PC-9 (cell line): ENCODE measurements at regions not wholly inside any gene's neighbourhood (a gene's known extent, or its start where the extent isn't known, plus 50 kb on each side); places are given as distances from the start of the nearest gene placed in this dataset.

Experiments used
- BruUV-seq: library from RNA; stranded (reverse); fragments of 400-500 nt; replicated peaks from 2 replicates; lab custom pipeline; 2021; lab: Mats Ljungman, UMichigan
- CTCF ChIA-PET: fragments of 300-600 bp; sonication (Branson Sonifier 250); formaldehyde crosslinking; loops from one replicate; lab custom pipeline; 2022; ENCODE audit warnings: antibody characterized with exemption; lab: Charles Lee
- POLR2A ChIA-PET: fragments of 300-600 bp; sonication (Branson Sonifier 250); formaldehyde crosslinking; loops from one replicate; lab custom pipeline; 2022; ENCODE audit warnings: antibody characterized with exemption; ENCODE audit not compliant: unreplicated experiment; lab: Charles Lee
- DNase-seq, 2 experiments: peaks; one replicate each; pipeline versions ENCODE4 v3.0.0 to v3.0.0-alpha.2; 2015 to 2022; ENCODE audit warnings: mixed read lengths in 1 of 2
- H2AFZ ChIP-seq: fragments of 200-600 bp; sonication (generic); 2 replicates; pipeline ENCODE4 v1.8.1; 2017; ENCODE audit warnings: antibody characterized with exemption
- H3F3A ChIP-seq: fragments of 200-600 bp; sonication (generic); 2 replicates; pipeline ENCODE4 v1.8.1; 2017; ENCODE audit warnings: antibody characterized with exemption, mild to moderate bottlenecking, low read depth; ENCODE audit not compliant: insufficient read depth
- H3K27ac ChIP-seq: fragments of 200-600 bp; sonication (generic); 2 replicates; pipeline ENCODE4 v1.6.1; 2016; ENCODE audit warnings: mixed run types
- H3K27me3 ChIP-seq: fragments of 200-600 bp; sonication (generic); 2 replicates; pipeline ENCODE4 v1.6.1; 2016; ENCODE audit warnings: low read depth, mixed run types; ENCODE audit not compliant: insufficient read depth
- H3K36me3 ChIP-seq: fragments of 200-600 bp; sonication (generic); 2 replicates; pipeline ENCODE4 v1.6.1; 2016; ENCODE audit warnings: low read depth, mixed run types
- H3K4me1 ChIP-seq: fragments of 200-600 bp; sonication (generic); replicated peaks from 2 replicates; pipeline ENCODE4 v1.6.1; 2016; ENCODE audit warnings: mixed run types; ENCODE audit not compliant: insufficient read depth
- H3K4me2 ChIP-seq: fragments of 200-600 bp; sonication (generic); 2 replicates; pipeline ENCODE4 v1.6.1; 2017; ENCODE audit warnings: mixed run types
- H3K4me3 ChIP-seq: fragments of 200-600 bp; sonication (generic); 2 replicates; pipeline ENCODE4 v1.6.1; 2016; ENCODE audit warnings: mixed run types
- H3K79me2 ChIP-seq: fragments of 200-600 bp; sonication (generic); 2 replicates; pipeline ENCODE4 v1.6.1; 2017; ENCODE audit warnings: low read depth, mixed run types
- H3K9me2 ChIP-seq: fragments of 200-600 bp; sonication (generic); 2 replicates; pipeline ENCODE4 v1.8.1; 2017; ENCODE audit warnings: mild to moderate bottlenecking; ENCODE audit not compliant: insufficient read depth
- H3K9me3 ChIP-seq: fragments of 200-600 bp; sonication (generic); 2 replicates; pipeline ENCODE4 v1.8.1; 2016; ENCODE audit warnings: low read depth; ENCODE audit not compliant: insufficient read depth
- H4K20me1 ChIP-seq: fragments of 200-600 bp; sonication (generic); 2 replicates; pipeline ENCODE4 v1.8.1; 2017; ENCODE audit not compliant: insufficient read depth
- EZH2 ChIP-seq: fragments of 200-600 bp; sonication (generic); IDR thresholded peaks from 2 replicates; pipeline ENCODE4 v1.8.0; 2017; ENCODE audit warnings: antibody characterized with exemption, low read depth
- intact Hi-C: fragments of 100-400 bp; cut with micrococcal nuclease; formaldehyde crosslinking; loops from one replicate; pipeline ENCODE4 v1.10.0; 2022; ENCODE audit not compliant: unreplicated experiment
- TF ChIP-seq, protein P1 (sequence below): fragments of 200-600 bp; sonication (generic); conservative IDR thresholded peaks from 2 replicates; pipeline ENCODE4 v1.6.1; 2017; ENCODE audit warnings: mixed run types, antibody characterized with exemption, mild to moderate bottlenecking, moderate library complexity

DNA sequence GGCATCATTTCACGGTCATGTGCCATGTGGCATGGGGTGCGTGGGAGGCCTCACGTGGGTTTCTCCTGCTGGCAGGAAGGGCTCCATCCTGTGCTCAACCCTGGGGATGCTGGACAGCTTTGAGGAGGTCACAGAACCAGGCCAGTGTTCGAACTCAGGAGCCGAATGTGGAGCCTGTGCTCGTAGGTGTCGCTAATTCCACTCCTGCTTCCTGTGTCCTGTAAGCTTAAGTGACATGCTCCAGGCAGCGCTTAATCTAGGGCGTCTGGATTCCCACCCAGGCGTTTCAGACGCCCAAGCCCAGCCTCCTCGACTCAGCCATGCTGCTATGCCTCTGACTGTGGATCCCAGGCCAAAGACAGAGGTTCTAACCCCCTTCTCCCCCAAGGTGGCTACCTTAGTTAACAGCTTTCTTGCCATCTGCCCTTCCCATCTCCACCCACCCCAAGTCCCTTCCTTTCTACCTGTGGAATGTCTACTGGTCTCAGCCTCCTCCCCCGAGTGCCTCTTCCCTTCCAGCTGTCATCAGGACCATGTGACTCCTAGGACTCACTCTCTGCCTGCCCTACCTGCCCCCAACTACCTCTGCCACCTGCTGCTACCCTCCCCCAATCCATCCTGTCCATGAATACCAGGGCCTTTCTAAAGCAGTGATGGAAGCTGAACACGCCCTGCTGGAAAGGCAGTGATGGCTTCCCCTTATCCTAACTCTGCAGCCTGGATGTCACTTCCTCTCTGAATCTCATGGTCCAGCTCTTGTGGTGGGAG is 255.1 kb downstream of the CDH26 start:
- H4K20me1 ChIP-seq = no peaks in the 10 kb centered on the region
- BruUV-seq = no TSS peak
- CTCF ChIA-PET = no interaction called here
- DNase-seq = no peak
- H3F3A ChIP-seq = no peaks in the 10 kb centered on the region
- TF ChIP-seq, protein P1, sequence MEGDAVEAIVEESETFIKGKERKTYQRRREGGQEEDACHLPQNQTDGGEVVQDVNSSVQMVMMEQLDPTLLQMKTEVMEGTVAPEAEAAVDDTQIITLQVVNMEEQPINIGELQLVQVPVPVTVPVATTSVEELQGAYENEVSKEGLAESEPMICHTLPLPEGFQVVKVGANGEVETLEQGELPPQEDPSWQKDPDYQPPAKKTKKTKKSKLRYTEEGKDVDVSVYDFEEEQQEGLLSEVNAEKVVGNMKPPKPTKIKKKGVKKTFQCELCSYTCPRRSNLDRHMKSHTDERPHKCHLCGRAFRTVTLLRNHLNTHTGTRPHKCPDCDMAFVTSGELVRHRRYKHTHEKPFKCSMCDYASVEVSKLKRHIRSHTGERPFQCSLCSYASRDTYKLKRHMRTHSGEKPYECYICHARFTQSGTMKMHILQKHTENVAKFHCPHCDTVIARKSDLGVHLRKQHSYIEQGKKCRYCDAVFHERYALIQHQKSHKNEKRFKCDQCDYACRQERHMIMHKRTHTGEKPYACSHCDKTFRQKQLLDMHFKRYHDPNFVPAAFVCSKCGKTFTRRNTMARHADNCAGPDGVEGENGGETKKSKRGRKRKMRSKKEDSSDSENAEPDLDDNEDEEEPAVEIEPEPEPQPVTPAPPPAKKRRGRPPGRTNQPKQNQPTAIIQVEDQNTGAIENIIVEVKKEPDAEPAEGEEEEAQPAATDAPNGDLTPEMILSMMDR = no peak
- no peak for TF ChIP-seq EZH2
- no peak overlapping the region for H3K27ac ChIP-seq
- H3K4me1 ChIP-seq = no peaks in the 10 kb centered on the region
- no peak overlapping the region for H3K4me2 ChIP-seq
- no peaks in the 10 kb centered on the region for H3K9me3 ChIP-seq
- H3K27me3 ChIP-seq = peaks cover 84% of the 10 kb centered on the region
- intact Hi-C loops = no loop called here
- H3K79me2 ChIP-seq = no peaks in the 10 kb centered on the region
- H3K9me2 ChIP-seq = no peaks in the 10 kb centered on the region
- no peak overlapping the region for H3K4me3 ChIP-seq
- POLR2A ChIA-PET = no interaction called here
- no peak overlapping the region for H2AFZ ChIP-seq
- H3K36me3 ChIP-seq = no peaks in the 10 kb centered on the region

DNA sequence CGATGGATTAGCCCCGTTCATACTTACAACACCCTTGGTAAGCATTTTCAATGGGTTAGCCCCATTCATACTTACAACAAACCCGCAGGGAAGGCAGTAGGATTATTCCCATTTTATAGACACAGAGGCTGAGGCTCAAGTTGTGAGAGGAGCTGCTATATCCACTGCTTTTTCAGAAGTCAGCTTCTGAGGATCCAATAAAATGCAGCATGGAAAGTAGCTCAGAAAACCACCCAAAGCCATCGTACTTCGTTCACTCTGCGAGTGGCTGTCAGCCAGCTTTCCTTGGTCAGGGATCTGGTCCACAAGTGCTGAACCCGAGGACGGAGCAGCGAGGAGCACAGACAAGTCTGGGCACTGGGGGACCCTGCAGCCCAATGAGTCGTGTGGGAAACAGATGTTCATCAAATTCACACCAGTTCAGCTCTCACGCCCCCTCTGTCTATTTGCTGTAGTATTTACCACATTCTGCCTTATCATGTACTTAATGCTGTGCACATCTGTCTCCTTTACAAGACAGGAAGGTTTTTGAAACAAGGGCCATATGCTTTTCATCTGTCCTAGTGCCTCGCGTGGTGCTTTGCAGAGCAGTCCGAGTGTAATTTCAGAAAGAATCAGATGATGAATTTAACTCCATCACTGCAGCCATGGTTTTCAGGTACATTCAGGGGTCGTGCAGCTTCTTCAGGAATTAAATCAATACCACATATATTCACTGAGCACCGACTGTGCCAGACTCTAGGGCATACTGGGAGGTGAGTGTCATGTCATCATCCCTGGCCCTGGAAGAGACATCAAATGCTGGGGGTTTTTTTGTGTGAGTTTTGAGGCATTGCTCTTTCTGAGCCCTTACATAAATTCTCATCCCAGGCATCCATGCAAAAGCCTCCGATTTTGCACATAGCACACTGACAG is 256.9 kb downstream of the CDH26 start:
- no peak for DNase-seq
- CTCF ChIA-PET = no interaction called here

More for the DNA sequence above, 256.9 kb downstream of the CDH26 start:
- POLR2A ChIA-PET = no interaction called here
- H3K9me3 ChIP-seq = no peaks in the 10 kb centered on the region
- no peak overlapping the region for H3K27ac ChIP-seq
- H3F3A ChIP-seq = no peaks in the 10 kb centered on the region
- no TSS peak for BruUV-seq
- no peaks in the 10 kb centered on the region for H3K9me2 ChIP-seq
- H3K79me2 ChIP-seq = no peaks in the 10 kb centered on the region
- TF ChIP-seq, protein P1 = no peak
- TF ChIP-seq EZH2 = no peak
- peaks cover 89% of the 10 kb centered on the region for H3K27me3 ChIP-seq
- no peak overlapping the region for H3K4me3 ChIP-seq
- no peaks in the 10 kb centered on the region for H3K4me1 ChIP-seq
- no peak overlapping the region for H2AFZ ChIP-seq
- intact Hi-C loops = no loop called here
- no peak overlapping the region for H3K4me2 ChIP-seq
- H4K20me1 ChIP-seq = no peaks in the 10 kb centered on the region
- H3K36me3 ChIP-seq = no peaks in the 10 kb centered on the region
